ENCODE measurements at regions not wholly inside any gene's neighbourhood (a gene's known extent, or its start where the extent isn't known, plus 50 kb on each side); places are given as distances from the start of the nearest gene placed in this dataset.

- Histone ChIP-seq H3K27ac (no peak overlapping the region), H3K27me3 (no peaks in the 10 kb centered on the region), H3K36me3 (no peaks in the 10 kb centered on the region), H3K4me1 (peaks cover 0 to 24% (median 9%) of the 10 kb centered on the region in 3 donors), H3K9me3 (no peaks in the 10 kb centered on the region), H3K4me3 (no peak overlapping the region)
- intact Hi-C loops (cut with DNase I): loop anchor here (2.0 kb wide), 1 partner anchor 135 kb away; no protein-coding TSS in a partner anchor
- WGBS, 2 donors: 13 to 21% methylated on average over 1 of the region's 1 CpG
- TF ChIP-seq POLR2A (IDR thresholded peaks at IDR 0.05) (no peak), CTCF (IDR thresholded peaks at IDR 0.05) (no peak)
- DNase-seq: no peak
These were observed 60.8 kb upstream of the USP24 start for GRCh38 chr1:55275941-55276341.

GRCh38 chr1:55275151-55275748, 60.1 kb upstream of the USP24 start:
- no peaks in the 10 kb centered on the region for H3K27me3 ChIP-seq
- TF ChIP-seq CTCF (IDR thresholded peaks at IDR 0.05) (no peak), POLR2A (IDR thresholded peaks at IDR 0.05) (no peak)
- no peak for DNase-seq
- intact Hi-C loops (cut with DNase I): no loop called here
- H3K4me3 ChIP-seq: no peak overlapping the region
- no peaks in the 10 kb centered on the region for H3K9me3 ChIP-seq
- no peak overlapping the region for H3K27ac ChIP-seq
- 52 to 61% methylated on average over 9 to 12 of the region's 12 CpGs for WGBS, 2 donors
- H3K36me3 ChIP-seq: no peaks in the 10 kb centered on the region
- peaks cover 0 to 24% (median 9%) of the 10 kb centered on the region in 3 donors for H3K4me1 ChIP-seq

- 74 to 100% methylated on average over 3 to 4 of the region's 4 CpGs for WGBS, 2 donors
- H3K27me3 ChIP-seq: no peaks in the 10 kb centered on the region
- no peak for TF ChIP-seq POLR2A (IDR thresholded peaks at IDR 0.05)
- no peak for TF ChIP-seq CTCF (IDR thresholded peaks at IDR 0.05)
These were observed 57.8 kb upstream of the USP24 start for GRCh38 chr1:55272994-55273393.

More at GRCh38 chr1:55272994-55273393, 57.8 kb upstream of the USP24 start:
- no peaks in the 10 kb centered on the region for H3K36me3 ChIP-seq
- H3K27ac ChIP-seq: no peak overlapping the region
- no peak for DNase-seq
- peaks cover 0 to 24% (median 9%) of the 10 kb centered on the region in 3 donors for H3K4me1 ChIP-seq
- H3K4me3 ChIP-seq: no peak overlapping the region
- H3K9me3 ChIP-seq: peaks cover 0 to 4% (median 0%) of the 10 kb centered on the region in 3 donors
- intact Hi-C loops (cut with DNase I): no loop called here

Small RNA genes in the stretch of these regions (small RNA-seq; reads per million reads assigned to genes)
- 0 reads per million in 4 donors for gene RF00019
- 0 reads per million in 4 donors for gene RNU6-830P
